ENCODE measurements at regions not wholly inside any gene's neighbourhood (a gene's known extent, or its start where the extent isn't known, plus 50 kb on each side); places are given as distances from the start of the nearest gene placed in this dataset.

DNA sequence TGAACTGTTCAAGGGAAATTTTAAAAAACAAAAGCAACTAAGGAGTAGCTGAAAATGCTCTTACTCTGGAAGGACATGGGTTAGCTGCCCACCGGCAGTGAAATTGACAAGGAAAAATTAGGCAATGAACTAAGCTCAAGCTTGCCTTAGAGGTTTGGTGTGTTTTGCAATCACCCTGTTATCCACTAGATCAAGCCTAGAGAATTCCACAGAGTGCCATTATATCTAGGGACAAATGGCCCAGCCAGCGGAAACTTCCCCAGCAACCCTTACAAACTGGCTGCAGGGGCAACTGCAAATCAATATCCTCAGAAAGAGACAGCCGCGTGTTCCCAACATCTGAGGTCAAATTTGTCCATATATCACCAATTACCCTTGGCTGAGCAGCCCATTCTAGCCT is 258.2 kb downstream of the SP3 start:
- no peak for DNase-seq (ENCODE audit: low read depth)
- TF ChIP-seq, protein P1, sequence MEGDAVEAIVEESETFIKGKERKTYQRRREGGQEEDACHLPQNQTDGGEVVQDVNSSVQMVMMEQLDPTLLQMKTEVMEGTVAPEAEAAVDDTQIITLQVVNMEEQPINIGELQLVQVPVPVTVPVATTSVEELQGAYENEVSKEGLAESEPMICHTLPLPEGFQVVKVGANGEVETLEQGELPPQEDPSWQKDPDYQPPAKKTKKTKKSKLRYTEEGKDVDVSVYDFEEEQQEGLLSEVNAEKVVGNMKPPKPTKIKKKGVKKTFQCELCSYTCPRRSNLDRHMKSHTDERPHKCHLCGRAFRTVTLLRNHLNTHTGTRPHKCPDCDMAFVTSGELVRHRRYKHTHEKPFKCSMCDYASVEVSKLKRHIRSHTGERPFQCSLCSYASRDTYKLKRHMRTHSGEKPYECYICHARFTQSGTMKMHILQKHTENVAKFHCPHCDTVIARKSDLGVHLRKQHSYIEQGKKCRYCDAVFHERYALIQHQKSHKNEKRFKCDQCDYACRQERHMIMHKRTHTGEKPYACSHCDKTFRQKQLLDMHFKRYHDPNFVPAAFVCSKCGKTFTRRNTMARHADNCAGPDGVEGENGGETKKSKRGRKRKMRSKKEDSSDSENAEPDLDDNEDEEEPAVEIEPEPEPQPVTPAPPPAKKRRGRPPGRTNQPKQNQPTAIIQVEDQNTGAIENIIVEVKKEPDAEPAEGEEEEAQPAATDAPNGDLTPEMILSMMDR (IDR thresholded peaks at IDR 0.05; ENCODE audit: insufficient read depth, low read length), result no peak
- no peak overlapping the region for H3K4me3 ChIP-seq (ENCODE audit: low read depth, low read length)

DNA sequence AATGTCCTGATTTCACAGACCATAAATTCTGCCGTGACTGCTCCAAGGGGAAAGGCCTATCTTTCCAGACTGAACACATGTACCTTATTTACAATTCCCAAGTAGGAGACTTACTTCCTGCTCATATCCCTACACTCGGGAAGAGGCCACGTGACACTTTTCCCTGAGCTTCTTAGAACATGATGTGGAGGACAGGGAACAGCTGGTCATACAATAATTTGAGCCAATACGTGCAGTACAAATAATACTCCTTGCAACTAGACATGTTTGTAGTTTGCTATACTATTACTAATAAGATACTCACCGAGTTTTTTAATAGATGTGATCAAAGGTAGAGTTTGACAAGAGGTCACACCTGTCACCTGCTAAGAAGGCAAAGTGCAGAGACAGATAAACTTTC is 256.4 kb downstream of the SP3 start:
- DNase-seq (ENCODE audit: low read depth), result no peak
- TF ChIP-seq, protein P1 (IDR thresholded peaks at IDR 0.05; ENCODE audit: insufficient read depth, low read length), result no peak
- H3K4me3 ChIP-seq (ENCODE audit: low read depth, low read length), result no peak overlapping the region

DNA sequence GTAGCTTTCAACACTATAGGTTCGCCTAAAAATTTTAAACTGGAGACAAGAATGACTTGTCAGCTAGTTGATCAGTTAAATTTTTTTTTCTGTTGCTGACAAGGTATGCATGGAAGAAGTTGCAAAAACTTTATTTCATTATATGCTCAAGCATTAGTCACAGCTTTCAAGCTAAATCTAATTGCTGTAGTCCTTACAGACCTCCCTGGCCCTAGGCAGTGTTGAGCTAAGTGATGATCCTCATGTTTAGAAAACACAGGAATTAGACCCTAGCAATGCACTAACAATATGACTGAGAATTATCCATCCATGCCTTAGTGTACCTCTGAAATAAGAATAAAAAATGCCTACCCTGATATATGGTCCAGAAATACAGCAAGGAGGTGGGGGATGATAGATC is 253.4 kb downstream of the SP3 start:
- no peak overlapping the region for H3K4me3 ChIP-seq (ENCODE audit: low read depth, low read length)
- DNase-seq (ENCODE audit: low read depth), result no peak
- TF ChIP-seq, protein P1 (IDR thresholded peaks at IDR 0.05; ENCODE audit: insufficient read depth, low read length), result no peak

DNA sequence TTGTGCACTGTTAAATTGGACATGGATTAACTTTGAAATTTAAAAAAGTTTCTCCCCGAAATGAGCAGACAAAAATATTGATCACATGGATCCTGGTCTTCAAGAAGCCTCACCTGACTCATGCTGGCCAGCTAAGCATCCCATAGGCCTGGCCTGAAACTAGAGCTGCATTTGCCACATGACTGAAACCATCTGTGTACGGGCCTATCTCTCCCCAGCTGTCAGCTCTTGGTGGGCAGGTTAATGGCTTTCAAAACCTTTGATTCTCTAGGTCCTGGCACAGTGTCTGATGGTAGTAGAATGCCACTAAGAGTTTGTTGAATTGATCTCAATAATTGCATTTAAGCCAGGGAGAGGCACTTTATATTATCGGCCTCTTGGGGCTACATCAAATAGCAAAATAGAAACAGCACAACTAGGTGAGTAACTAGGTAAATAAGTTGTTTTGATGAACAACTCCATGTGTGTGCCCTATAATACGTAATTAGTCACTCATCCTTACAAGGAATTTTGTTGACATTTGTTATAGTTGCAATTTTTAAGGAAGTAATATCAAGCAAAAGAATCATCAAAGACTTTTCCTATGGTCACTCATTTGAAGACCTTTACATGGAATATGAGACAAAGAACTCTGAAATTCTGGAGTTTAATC is 251.1 kb downstream of the SP3 start:
- TF ChIP-seq, protein P1 (IDR thresholded peaks at IDR 0.05; ENCODE audit: insufficient read depth, low read length), result no peak
- DNase-seq (ENCODE audit: low read depth), result no peak

DNA sequence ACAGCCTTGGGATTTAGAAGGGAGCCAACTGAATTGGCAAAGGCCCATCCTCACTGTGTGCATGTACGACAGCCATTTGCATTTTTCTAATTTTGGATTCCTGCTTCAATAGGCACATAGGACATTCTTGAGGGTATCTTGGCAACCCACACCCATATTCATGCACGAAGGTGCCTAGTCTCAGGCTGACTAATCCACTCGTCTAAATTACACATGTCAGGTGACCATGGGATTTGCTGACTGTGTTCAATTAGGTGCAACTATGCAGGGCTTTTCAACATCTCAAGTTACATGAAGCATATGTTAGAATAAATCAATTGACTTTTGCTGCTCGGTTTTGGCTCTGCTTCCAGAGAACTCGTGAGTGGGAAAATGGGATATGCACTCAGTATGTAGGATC is 249.7 kb downstream of the SP3 start:
- H3K4me3 ChIP-seq (ENCODE audit: low read depth, low read length), result no peak overlapping the region
- TF ChIP-seq, protein P1 (IDR thresholded peaks at IDR 0.05; ENCODE audit: insufficient read depth, low read length), result no peak
- DNase-seq (ENCODE audit: low read depth), result peak; percentile 7

More for the DNA sequence above, 251.1 kb downstream of the SP3 start:
- H3K4me3 ChIP-seq (ENCODE audit: low read depth, low read length), result no peak overlapping the region

DNA sequence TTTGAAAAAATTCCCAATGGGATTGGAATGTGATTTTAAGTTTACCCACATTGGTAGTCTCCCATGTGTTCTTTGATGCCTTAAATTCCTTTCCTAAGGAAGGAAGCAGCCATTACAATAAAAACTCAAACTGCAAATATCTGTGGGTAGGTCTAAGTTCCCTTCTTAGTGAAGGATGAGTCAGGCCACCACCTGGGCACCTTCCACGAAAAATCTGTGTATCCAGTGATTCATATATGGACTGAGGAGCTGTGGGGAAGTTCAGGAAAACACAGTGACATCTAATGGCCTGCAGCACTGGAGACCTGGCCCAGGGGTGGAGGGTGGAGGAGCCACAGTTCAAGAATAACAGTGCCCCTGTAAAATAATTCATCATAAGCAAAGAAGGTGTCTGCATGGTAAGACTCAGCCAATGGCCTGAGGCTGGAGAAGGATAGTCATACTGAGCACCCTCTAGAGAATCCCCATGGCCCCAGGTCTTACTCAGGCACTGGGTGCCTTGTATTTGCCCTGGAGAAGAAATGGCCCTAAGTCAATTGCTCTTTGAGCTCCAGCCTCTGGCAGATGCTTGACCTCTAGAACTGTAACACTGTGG is 248.6 kb downstream of the SP3 start:
- no peak overlapping the region for H3K4me3 ChIP-seq (ENCODE audit: low read depth, low read length)
- TF ChIP-seq, protein P1 (IDR thresholded peaks at IDR 0.05; ENCODE audit: insufficient read depth, low read length), result no peak
- no peak for DNase-seq (ENCODE audit: low read depth)
